Right lung (tissue), 2 donors: ENCODE measurements at regions not wholly inside any gene's neighbourhood (a gene's known extent, or its start where the extent isn't known, plus 50 kb on each side); places are given as distances from the start of the nearest gene placed in this dataset.
"Not testable (repeated sequence)": the region's sequence is repeated elsewhere in the genome, so short reads cannot be mapped to it uniquely, and the experiment has no call there.

ENCODE experiments used
- DNase-seq, 2 donors: peaks; one replicate each; pipeline ENCODE4 v3.0.0-alpha.2; 2013

- DNase-seq = no peak
Observed at GRCh38 chr10:118966076-118966849, 63.3 kb upstream of the NANOS1 start.

- DNase-seq = no peak
Observed at GRCh38 chr10:118966850-118967125, 62.7 kb upstream of the NANOS1 start.

GRCh38 chr10:118967160-118967559 lies 62.4 kb upstream of the NANOS1 start:
- no peak for DNase-seq

- no peak for DNase-seq
Observed at GRCh38 chr10:118968060-118968459, 61.5 kb upstream of the NANOS1 start.

- no peak for DNase-seq
Observed at GRCh38 chr10:118968482-118968881, 61.0 kb upstream of the NANOS1 start.

- no peak for DNase-seq
Observed at GRCh38 chr10:118969014-118969413, 60.5 kb upstream of the NANOS1 start.

- no peak for DNase-seq
Observed at GRCh38 chr10:118970770-118971169, 58.7 kb upstream of the NANOS1 start.

GRCh38 chr10:118971187-118971586 lies 58.3 kb upstream of the NANOS1 start:
- no peak for DNase-seq

- no peak for DNase-seq
Observed at GRCh38 chr10:118971876-118972275, 57.6 kb upstream of the NANOS1 start.

GRCh38 chr10:118973744-118974143 lies 55.8 kb upstream of the NANOS1 start:
- DNase-seq = no peak

- DNase-seq = no peak
Observed at GRCh38 chr10:118974951-118975350, 54.6 kb upstream of the NANOS1 start.

GRCh38 chr10:118976219-118976618 lies 53.3 kb upstream of the NANOS1 start:
- not testable (repeated sequence) for DNase-seq

GRCh38 chr10:118977022-118977599 lies 52.4 kb upstream of the NANOS1 start:
- DNase-seq = no peak

GRCh38 chr10:118977835-118978234 lies 51.7 kb upstream of the NANOS1 start:
- DNase-seq = no peak

GRCh38 chr10:118978316-118978997 lies 51.1 kb upstream of the NANOS1 start:
- no peak for DNase-seq

GRCh38 chr10:118978998-118979350 lies 50.5 kb upstream of the NANOS1 start:
- DNase-seq = no peak

GRCh38 chr10:118979661-118980060 lies 49.9 kb upstream of the NANOS1 start:
- DNase-seq = no peak
